DND-41 (cell line): ENCODE measurements at regions not wholly inside any gene's neighbourhood (a gene's known extent, or its start where the extent isn't known, plus 50 kb on each side); places are given as distances from the start of the nearest gene placed in this dataset.

Experiments
- CTCF ChIP-seq: IDR thresholded peaks from 2 replicates; pipeline ENCODE4 v1.5.1; 2012; ENCODE audit warnings: borderline replicate concordance, low read length, moderate library complexity, mild to moderate bottlenecking; ENCODE audit not compliant: poor library complexity, severe bottlenecking; ENCODE audit errors: extremely low read depth
- EZH2 ChIP-seq: IDR thresholded peaks from 3 replicates; pipeline ENCODE4 v1.6.1; 2012; ENCODE audit warnings: borderline replicate concordance, low read depth, mild to moderate bottlenecking, moderate library complexity, low read length, inconsistent platforms; ENCODE audit not compliant: severe bottlenecking

- TF ChIP-seq CTCF (no peak), EZH2 (no peak)
Observed at GRCh38 chr5:175129619-175130018, 314.4 kb downstream of the DRD1 start.
